ENCODE measurements at regions not wholly inside any gene's neighbourhood (a gene's known extent, or its start where the extent isn't known, plus 50 kb on each side); places are given as distances from the start of the nearest gene placed in this dataset.
"Not testable (repeated sequence)": the region's sequence is repeated elsewhere in the genome, so short reads cannot be mapped to it uniquely, and the experiment has no call there.

DNA sequence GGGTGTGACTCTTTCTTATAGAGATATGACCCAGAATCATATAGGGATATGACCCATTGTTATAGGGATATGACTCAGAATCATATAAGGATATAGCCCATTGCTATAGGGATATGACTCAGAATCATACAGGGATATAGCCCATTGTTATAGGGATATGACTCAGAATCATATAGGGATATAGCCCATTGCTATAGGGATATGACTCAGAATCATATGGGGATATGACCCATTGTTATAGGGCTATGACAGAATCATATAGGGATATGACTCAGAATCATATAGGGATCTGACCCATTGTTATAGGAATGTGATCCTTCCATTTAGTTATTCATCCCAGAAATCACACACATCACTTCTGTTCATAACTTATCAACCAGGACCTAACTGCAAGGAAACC is 312.2 kb upstream of the ADARB2 start:
- DNase-seq: no peak

DNA sequence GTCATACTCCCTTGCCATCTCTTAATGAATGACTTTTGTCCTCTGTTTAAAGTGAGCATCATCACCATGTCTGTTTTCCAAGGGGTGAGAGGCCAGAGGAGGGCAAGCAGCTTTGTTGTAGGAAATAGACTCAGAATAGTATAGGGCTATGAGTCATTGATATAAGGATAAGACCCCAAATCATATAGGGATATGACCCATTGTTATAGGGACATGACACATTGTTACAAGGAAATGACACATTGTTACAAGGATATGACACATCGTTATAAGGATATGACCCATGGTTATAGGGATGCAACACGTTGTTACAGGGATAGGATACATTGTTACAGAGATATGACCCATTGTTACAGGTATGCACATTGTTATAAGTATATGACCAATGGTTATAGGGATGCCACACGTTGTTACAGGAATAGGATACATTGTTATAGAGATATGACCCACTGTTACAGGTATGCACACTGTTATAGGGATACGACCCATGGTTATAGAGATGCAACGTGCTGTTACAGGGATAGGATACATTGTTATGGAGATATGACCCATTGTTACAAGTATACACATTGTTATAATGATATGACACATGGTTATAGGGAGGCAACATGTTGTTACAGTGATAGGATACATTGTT is 311.1 kb upstream of the ADARB2 start:
- DNase-seq: no peak

DNA sequence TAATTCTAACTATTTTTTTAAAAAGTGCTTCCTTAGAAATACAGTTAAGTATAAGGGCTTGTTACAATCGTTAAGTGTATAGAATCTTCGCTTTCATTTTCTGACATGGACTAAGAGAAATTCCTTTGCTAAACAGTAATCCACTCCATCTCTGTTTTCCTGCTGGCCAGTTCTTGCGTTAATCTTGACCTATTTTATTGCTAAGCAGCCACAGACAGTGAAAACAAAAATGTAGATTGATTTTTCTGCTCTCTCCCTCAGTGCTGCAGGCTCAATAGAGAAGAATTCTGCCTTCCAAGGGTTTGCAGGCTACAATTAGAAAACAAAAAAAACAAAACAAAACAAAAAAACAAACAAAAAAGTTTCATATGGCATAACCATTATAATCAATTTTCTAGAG is 310.4 kb upstream of the ADARB2 start:
- no peak for DNase-seq

DNA sequence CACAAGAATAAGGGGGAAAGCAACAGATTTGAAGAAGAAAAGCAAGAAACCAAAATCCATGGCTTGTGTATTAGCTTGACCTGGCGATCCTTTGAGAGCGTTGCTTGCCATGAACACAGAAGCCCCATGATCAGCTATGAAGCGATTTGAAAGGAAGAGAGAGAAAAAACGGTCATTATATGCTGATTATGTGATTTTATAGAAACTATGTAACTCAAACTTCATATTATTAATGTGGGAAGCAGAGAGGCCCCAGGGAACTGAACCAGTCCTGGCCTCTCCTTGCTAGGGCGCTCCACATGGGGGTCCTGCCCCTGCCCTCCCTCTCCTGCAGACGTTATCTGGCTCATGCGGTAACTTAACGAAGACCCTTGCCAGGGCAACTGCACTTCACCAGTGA is 306.1 kb upstream of the ADARB2 start:
- DNase-seq: no peak

DNA sequence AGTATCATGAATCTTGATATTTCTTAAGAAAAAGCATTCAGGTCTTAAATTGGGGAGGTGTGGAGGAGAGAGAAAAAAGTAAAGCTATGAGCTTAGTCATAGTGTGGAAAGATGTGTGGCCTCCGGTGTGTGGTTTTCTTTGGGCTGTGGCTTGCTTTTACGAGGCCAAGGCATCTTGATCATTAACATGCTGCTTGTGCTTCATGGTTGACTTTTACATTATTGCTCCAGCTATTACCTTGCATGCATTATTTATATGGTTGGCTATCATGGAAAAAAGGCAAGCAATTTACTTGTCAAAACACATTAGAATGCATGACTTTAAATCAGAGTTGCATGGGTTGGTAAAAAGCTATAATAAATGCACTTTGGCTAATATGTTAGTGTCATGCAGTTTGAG is 300.7 kb upstream of the ADARB2 start:
- DNase-seq: no peak

DNA sequence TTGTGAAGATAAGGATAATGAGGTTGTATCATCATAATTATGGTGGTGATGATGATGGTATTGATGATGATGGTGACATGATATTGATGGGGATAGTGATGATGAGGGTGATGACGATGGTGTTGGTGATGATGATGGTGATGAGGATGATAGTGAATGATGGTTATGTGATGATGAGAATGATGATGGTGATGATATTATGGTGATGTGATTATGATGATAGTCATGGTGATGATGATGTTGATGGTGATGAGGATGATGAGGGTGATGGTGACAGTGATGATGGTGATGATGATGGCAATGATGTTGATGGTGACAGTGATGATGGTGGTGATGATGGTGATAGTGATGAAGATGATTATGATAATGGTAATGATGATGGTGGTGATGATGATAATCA is 299.9 kb upstream of the ADARB2 start:
- no peak for DNase-seq

DNA sequence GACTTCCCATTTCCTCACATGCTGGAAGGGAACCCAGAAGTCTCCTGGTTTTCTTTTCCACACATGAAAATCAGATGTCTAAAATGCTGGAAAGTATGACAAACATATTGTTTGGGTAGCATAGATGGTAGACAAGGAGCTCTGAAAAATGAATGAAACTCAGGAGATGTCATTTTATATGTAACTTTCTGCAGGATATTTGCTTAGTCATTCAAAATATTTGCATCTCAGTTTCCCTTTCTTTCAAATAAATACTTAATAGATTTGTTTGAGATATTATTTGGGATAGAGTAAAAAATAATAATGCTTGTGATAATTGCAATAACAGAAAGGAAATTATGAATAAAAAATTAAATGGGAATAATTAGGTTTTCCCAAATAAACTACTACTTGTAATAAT is 298.9 kb upstream of the ADARB2 start:
- DNase-seq: no peak

DNA sequence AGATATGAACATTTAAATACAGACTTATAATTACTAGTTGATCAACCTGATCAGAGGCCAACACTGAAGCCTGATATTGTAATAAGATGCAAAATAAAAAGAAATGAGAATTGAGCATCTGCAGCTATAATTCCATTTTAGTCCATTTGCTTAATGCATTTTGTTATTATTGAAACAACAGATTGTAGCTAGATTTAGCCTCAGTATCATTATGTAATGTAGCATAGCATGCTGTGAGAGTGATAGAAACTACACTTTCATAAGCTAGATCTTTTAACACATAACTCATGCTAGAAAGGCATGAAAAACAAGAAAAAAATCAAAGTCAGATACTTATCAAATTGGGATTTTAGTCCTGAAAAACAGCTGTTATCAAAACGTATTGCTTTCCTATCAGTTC is 292.7 kb upstream of the ADARB2 start:
- no peak for DNase-seq

DNA sequence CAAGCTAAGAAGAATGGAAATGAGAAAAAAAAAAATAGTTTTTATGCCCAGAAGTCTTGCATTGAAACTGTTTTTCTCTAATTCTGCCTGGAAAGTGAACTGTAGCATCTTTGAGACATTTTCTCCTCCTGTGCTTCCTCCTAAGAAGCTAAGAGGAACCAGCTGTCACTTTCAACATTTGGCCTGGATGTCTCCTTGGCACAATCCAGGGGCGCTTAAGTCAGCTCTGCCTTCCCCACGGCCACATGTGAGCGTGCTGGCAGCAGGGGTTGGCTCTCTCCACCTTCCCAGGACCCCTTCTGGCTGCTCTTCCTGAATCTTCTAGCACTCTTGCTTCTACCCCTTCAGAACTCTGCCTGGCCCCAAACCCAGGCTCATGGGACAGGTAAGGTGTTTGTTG is 289.6 kb upstream of the ADARB2 start:
- DNase-seq: no peak

DNA sequence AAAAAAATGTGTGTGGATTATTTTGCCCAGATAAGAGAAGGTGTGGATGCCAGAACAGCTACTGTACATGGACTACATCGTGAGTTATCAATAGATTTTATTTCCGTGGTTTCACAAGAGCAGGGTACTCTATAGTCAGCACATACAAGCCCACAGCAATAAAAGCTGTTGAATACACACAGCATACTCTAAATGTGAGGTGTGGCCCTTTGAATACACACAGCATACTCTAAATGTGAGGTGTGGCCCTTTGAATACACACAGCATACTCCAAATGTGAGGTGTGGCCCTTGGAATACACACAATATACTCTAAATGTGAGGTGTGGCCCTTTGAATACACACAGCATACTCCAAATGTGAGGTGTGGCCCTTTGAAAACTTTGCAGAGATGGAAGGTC is 287.4 kb upstream of the ADARB2 start:
- not testable (repeated sequence) for DNase-seq

DNA sequence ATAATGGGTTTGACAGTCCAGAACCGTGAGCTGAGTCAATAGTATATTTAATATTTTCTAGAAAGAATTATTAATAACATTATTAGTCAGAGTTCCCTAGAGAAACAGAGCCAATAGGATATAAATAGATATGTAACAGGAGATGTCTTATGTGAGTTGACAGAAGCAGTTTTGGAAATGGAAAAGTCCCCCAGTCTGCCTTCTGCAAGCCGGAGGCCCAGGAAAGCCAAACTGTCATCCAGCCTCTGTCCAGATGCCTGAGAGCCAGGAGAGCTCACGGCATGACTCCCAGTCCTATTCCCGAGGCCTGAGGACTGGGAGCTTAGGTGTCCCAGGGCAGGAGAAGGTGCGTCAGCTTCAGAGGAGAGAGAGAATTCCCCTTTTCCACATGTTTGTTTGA is 286.4 kb upstream of the ADARB2 start:
- no peak for DNase-seq

DNA sequence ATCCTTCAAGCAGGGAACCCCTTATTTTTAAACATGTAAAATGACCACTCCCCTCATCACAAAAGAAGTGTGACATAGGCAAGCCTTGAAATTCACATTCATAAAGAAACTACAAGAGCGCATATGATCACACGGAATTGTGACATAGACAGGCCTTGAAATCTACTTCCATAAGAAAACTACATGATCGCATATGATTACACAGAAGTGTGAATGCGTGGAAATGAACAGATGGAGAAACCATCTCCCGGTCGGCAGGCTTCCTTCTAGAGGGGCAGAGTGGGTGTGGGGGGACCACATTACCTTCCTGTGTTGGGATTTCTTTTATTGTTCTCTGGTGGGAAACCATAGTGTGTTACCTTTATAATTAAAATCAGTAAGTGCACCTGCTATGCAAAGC is 285.1 kb upstream of the ADARB2 start:
- DNase-seq: no peak

DNA sequence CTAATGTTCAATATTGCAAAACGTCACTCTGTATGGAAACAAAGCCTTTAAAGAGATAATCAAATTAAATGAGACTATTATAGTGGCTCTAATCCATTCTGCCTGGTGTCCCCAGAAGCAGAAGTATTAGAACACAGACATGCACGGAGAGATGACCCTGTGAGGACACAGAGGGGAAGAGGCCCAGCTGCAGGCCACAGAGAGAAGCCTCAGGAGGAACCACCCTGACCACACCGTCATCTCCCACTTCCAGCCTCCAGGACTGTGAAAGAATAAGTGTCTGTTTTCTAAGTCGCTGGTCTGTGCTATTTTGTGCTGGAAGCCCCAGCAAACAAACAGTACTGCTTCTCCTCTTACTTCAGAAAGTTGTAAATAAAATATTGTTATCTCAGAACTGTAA is 283.5 kb upstream of the ADARB2 start:
- no peak for DNase-seq

DNA sequence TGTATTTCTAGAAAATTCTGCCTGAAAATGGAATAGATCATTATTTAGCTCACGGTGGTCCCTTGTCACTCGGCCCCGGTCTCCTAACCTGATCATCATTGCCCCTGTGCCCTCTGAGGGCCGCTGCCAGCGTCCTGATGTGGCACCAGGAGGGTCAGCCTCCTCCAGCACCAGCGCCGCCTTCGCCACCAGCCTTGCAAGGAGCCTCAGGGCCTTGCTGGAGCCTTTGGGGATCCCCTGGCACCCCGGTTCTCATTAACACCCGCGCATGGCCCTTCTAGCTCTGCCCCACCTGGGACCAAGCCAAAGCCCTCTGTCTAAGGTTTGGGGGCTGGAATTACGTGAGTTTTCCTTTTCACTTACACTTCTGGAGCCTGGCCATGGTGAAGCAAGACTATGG is 282.5 kb upstream of the ADARB2 start:
- DNase-seq: no peak

DNA sequence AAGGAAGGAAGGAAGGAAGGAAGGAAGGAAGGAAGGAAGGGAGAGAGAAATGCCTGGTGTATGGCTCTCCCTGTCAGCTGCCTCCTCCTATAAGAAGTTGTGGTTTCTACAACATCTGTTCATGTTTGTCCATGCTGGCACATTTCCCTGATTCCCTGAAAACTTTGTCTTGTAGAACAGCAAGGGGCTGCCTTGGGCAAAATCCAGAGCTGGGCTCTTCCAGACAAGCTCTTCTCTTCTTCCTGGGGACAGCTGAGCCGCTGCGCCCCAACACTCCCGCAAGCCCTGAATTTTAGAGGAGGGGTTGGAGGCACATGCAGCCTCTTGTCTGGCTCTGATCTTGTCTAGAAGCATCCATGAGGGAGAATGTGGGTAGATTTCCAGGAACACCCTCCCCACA is 282.0 kb upstream of the ADARB2 start:
- no peak for DNase-seq

DNA sequence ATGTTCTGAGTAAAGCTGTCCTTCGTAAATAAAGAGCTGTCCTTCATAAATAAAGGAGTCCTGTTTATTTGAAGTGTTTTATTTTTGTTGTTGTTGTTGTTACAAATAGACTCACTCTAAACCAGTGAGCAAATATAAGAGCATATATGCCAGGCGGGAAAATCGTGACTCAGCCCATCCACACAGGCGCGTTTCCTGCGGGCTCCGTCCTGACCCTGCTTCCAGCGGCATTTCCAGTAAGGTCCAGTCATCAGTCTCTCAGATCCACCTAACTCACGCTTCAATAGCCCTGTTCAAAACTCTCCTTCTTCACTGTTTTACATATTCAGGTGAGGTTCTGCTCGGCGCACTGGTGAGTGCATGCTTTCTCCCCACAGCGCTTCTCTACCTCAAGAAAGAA is 277.2 kb upstream of the ADARB2 start:
- DNase-seq: no peak

DNA sequence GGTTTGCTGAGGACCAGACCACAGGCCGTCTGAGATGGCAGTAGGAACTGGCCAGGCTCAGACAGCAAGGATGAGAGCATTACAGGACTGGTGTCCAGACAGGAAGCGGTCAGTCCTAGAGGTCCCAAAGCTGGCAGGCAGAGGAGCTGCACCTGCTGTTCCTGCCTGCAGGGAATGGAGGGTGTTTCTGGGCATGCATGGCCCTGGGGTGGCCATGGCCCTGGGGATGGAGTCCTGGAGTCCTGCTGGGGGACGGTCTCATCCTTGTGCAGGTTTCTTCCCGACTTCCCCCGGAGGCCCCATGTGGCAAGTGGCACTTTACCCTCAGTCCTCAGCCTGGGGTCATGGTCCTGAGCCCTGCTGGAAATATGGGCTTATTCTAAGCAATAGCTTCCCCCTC is 274.9 kb upstream of the ADARB2 start:
- no peak for DNase-seq

DNA sequence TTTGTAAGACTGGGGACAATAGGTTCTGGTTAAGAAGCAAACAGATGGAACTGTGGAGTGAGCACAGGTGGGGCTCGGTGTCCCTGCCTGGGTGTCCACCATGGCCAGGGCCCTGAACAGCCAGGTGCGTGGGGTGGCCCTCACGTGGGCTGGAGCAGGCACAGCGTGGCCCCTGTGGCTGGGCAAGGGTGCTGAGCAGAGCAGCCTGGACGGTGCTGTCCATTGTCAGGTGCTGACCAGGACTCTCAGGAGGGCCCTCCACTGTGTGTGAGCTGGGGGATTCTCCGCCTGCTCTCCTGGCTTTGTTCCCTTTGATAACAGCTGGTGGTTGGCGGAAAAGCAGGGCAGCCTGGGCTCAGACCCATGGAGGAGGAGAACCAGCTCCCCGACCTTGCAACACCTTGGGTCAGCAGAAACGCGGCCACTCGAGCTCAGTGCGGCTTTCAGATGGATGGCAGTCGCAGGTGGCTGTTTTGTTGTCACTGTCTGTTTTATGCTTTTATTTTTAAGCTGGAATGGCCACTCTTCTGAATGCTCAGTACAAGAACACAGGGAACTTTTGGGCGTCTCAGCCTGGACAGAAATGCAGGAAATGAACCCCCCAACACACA is 273.9 kb upstream of the ADARB2 start:
- no peak for DNase-seq

DNA sequence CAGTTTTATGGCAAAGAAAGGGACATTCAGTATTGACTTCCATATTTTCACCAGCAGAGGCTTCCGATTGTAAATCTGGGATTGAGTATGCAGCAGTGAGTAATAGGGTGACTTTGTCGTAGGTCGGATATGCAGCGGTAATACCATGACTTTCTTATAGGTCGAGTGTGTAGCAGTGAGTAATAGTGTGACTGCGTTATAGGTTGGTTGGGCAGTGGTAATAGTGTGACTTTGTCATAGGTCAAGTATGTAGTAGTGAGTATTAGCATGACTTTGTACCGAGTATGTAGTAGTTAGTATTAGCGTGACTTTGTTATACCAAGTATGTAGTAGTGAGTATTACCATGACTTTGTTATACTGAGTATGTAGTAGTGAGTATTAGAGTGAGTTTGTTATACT is 268.2 kb upstream of the ADARB2 start:
- DNase-seq: no peak

DNA sequence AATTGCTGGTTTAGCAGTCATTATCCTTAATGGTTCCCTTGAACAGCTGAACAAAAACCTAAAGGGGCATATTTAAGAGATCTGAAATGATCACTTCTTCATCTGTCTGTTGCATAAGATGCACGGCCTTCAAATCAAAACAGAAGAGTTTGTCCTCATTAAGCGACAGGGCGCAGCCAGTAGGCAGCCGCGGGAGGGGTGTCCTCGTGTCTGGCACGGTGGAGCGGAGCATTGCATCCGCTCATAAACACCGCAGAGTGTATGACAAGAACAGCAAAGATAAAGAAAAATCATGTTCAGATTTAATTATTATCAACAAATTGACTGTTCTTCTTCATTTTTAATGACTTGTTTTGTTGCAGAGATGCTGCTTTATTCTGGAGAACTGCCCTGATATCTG is 255.6 kb upstream of the ADARB2 start:
- DNase-seq: no peak

DNA sequence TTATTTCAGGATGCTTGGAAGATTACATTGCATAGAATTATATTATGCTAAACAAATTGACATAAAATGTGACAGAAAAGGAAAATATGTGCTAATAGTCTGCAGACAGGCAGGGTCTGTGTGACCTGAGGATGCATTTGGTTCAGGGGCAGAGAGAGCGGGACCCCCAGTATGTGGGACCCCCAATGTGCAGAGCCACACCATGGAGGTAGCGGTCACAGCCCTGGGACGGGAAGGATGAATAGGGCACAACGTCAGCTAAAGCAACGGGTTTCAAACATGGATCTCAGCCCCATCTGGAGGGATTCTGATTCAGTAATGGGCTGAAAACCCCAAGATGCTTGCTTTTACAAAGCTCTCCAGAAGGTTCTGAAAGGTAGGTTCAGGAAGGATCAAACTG is 251.8 kb upstream of the ADARB2 start:
- DNase-seq: no peak

DNA sequence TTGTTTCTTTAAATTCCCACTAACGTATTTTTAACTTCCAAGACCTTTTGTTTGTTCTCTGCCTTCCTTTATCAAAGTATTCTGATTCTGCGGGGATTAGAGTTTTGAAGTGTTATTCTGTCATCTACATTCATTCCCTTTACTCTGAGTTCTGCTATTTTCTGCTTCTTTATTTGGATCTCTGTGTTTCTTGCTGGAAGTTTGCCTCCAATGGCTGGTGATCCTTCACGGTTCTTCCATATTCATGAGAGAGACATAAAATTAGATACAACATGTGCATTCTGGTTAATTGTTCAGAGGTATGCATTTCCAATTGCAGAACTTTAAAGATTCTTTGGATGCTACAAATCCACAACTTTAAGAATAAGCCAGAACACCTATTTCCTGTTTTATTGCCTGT is 244.7 kb upstream of the ADARB2 start:
- no peak for DNase-seq

DNA sequence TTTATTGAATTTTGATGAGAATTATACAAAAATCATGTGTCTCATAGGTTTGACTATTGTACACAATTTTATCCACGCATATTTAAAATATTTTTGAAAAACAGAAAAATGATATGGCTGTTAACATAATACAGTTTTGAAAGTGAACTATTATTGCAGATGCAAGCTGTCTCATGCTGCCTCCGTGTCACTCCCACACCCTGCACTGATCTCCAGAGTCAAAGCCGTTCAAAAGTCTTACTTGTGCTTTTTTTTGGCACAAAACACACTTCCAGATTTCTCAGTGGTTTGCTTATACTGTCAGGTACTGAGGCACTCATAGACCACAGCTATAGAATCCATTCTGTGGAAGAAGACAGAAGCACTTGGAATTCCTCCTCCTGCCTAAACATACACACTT is 243.1 kb upstream of the ADARB2 start:
- DNase-seq: no peak

DNA sequence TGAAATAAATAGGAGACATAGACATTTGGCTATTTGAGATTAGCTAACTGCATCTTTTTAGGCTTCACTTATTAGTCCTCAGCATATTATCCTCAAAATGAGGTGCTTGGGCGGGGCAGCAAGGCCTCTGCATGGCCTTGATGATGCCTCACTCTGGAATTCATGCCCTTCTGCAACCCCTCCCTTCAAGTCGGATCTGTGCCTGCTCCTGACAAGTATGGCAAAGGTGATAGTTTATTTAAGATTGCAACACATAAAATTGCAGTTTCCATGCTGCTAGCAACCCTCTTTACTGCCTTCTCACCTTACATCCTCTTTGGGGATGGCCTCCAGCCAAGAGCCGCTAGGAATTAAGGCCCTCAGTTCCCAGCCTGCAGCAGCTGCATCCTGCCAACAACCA is 241.3 kb upstream of the ADARB2 start:
- no peak for DNase-seq

DNA sequence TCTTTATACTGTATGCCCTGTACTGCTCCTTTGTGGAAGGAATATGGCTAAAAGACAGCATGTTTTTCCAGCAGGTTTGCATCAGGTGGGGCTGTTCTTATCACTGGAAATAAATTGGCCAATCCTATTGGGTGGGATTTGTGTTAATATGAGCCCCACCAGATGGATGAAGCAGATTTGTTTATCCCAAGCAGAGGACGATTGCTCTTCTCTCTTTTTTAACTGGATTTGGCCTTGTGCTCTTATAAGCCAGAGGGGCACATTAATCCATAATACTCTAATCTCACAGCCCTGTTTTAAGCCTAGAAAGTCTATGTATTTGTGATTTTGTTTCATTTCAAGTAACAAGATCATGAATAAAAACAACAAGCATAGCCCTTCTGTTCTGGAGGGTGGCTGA is 240.1 kb upstream of the ADARB2 start:
- no peak for DNase-seq

DNA sequence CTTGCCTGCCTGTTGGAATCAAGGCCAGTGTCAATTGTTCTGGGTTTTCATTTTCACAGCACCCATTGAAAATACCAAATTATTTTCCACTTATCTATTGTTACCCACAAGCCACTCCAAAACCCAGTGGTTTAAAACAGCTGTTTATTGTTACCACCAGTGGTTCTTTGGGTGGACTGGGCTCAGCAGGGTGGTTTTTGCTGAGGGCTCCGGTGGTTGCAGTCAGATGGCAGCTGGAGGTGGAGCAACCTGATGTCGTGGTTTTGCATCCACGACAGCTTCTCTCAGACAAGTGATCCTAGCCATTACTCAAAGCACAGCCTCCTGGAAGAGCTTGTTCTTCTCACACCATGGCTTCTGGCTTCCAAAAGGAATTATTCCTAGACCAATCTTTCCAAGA is 235.1 kb upstream of the ADARB2 start:
- no peak for DNase-seq

Measured in stimulated activated CD4-positive, alpha-beta T cell treated with anti-CD3 and anti-CD28 coated beads, Interleukin-12 subunit alpha, Interleukin-12 subunit beta, amount 100 ng/mL, for 4 hours (primary cell).